ENCODE measurements at regions not wholly inside any gene's neighbourhood (a gene's known extent, or its start where the extent isn't known, plus 50 kb on each side); places are given as distances from the start of the nearest gene placed in this dataset.

DNA sequence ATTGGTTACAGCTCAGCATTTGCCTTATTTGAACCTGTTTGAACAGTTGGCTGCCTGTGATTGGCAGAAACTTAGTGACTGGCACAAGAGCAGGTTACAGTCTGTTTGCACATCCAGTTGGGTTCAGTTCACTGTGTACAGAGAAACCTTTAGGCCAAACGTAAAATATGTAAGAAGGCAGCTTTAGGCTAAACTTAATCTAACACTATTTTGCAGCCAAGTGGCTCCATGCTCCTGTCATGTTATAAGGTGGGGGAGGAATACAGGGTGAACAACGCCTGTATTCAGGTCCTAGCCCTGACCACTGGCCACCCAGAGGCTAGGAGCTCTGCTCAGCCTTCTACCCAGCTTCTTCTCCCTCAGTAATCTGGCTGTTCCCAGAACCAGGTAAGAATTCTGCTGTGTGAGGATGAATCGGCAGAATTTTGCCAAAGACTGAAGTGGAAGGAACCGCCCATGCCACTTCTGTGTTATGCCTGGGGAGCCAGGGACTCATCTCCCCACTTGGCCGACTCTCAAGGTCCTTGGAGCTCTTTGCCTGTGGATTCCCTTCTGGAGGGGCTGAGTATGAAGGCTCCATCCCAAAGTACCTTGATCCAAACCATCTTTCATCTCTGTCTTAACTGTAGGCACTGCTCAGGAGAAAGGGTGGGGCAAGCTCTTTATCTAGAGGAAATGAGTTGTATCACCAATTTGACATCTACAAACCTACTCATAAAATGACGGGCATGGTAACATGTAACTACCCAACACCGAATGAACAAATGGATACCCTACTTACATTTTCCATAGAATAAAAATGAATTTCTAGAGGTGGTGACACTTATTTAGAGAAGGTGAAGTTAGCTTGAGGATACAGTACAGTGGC lies 164.4 kb upstream of the NAMPT start (continued):
- TF ChIP-seq CREB5 (CRISPR knock-in tag; IDR thresholded peaks at IDR 0.05; ENCODE audit: low read depth) (no peak), ZFP3 (CRISPR knock-in tag; IDR thresholded peaks at IDR 0.05) (no peak), ARNTL (CRISPR knock-in tag; IDR thresholded peaks at IDR 0.05; ENCODE audit: borderline replicate concordance, low read depth) (no peak), ZNF8 (CRISPR knock-in tag; IDR thresholded peaks at IDR 0.05) (no peak), OSR1 (CRISPR knock-in tag; IDR thresholded peaks at IDR 0.05) (no peak), ZNF565 (CRISPR knock-in tag; conservative IDR thresholded peaks at IDR 0.05; ENCODE audit: low read depth) (no peak)

- no peak for TF ChIP-seq ARNTL (CRISPR knock-in tag; IDR thresholded peaks at IDR 0.05; ENCODE audit: borderline replicate concordance, low read depth)
- TF ChIP-seq RARB (CRISPR knock-in tag; IDR thresholded peaks at IDR 0.05) = no peak
- no peak for TF ChIP-seq ZFP3 (CRISPR knock-in tag; IDR thresholded peaks at IDR 0.05)
- no peak for TF ChIP-seq TSHZ2 (CRISPR knock-in tag; IDR thresholded peaks at IDR 0.05)
- TF ChIP-seq ZNF70 (CRISPR knock-in tag; IDR thresholded peaks at IDR 0.05) = no peak
- no peak for TF ChIP-seq ESRRG (CRISPR knock-in tag; IDR thresholded peaks at IDR 0.05)
- no peak for TF ChIP-seq GLIS3 (CRISPR knock-in tag; IDR thresholded peaks at IDR 0.05)
- TF ChIP-seq ZNF565 (CRISPR knock-in tag; conservative IDR thresholded peaks at IDR 0.05; ENCODE audit: low read depth) = no peak
- no peak for TF ChIP-seq POU6F1 (CRISPR knock-in tag; IDR thresholded peaks at IDR 0.05; ENCODE audit: borderline replicate concordance, low read depth)
- no peak for TF ChIP-seq ZNF8 (CRISPR knock-in tag; IDR thresholded peaks at IDR 0.05)
- TF ChIP-seq BACH2 (CRISPR knock-in tag; IDR thresholded peaks at IDR 0.05; ENCODE audit: borderline replicate concordance) = no peak
- TF ChIP-seq PATZ1 (CRISPR knock-in tag; IDR thresholded peaks at IDR 0.05; ENCODE audit: borderline replicate concordance) = no peak
- no peak for TF ChIP-seq CREB5 (CRISPR knock-in tag; IDR thresholded peaks at IDR 0.05; ENCODE audit: low read depth)
- no peak for TF ChIP-seq ZC3H10 (CRISPR knock-in tag; IDR thresholded peaks at IDR 0.05)
- no peak for TF ChIP-seq TCF4 (CRISPR knock-in tag; IDR thresholded peaks at IDR 0.05; ENCODE audit: borderline replicate concordance)
- no peak for TF ChIP-seq SNAI2 (CRISPR knock-in tag; IDR thresholded peaks at IDR 0.05)
- no peak for TF ChIP-seq OSR1 (CRISPR knock-in tag; IDR thresholded peaks at IDR 0.05)
- no peak for ATAC-seq
Measured at GRCh38 chr7:106448346-106448991, 163.7 kb upstream of the NAMPT start.

DNA sequence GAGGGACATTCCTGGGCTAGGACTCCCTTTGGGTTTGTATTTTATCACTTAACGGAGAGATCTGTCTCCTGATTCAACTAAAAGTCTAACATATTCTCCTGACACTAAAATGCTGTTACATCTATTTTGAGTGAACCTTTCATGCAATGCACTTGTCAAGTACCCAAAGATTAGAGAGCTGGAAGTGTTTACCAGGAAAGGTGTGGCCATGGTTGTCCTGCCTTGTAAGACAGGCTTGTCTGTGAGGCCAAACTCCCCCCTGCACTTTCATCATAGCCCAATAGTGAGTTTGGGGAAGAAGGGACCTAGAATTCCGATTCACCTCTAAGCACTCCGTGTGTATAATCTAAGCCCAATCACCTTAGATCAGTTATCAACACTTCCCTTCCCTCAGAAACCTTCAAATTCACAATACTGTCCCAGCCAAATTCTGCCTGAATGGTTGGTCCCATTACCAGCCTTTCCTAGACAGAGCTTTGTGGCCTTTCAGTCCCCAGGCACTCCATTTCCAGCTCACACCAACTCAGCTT lies 162.6 kb upstream of the NAMPT start:
- ATAC-seq = no peak
- TF ChIP-seq ZNF8 (CRISPR knock-in tag; IDR thresholded peaks at IDR 0.05) = no peak
- TF ChIP-seq OSR1 (CRISPR knock-in tag; IDR thresholded peaks at IDR 0.05) = no peak
- no peak for TF ChIP-seq PATZ1 (CRISPR knock-in tag; IDR thresholded peaks at IDR 0.05; ENCODE audit: borderline replicate concordance)
- TF ChIP-seq, protein P1, sequence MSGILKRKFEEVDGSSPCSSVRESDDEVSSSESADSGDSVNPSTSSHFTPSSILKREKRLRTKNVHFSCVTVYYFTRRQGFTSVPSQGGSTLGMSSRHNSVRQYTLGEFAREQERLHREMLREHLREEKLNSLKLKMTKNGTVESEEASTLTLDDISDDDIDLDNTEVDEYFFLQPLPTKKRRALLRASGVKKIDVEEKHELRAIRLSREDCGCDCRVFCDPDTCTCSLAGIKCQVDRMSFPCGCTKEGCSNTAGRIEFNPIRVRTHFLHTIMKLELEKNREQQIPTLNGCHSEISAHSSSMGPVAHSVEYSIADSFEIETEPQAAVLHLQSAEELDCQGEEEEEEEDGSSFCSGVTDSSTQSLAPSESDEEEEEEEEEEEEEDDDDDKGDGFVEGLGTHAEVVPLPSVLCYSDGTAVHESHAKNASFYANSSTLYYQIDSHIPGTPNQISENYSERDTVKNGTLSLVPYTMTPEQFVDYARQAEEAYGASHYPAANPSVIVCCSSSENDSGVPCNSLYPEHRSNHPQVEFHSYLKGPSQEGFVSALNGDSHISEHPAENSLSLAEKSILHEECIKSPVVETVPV (CRISPR knock-in tag; IDR thresholded peaks at IDR 0.05) = no peak
- TF ChIP-seq ESRRG (CRISPR knock-in tag; IDR thresholded peaks at IDR 0.05) = no peak
- no peak for TF ChIP-seq ISL1 (CRISPR knock-in tag; IDR thresholded peaks at IDR 0.05)
- TF ChIP-seq BACH2 (CRISPR knock-in tag; IDR thresholded peaks at IDR 0.05; ENCODE audit: borderline replicate concordance) = no peak
- no peak for TF ChIP-seq ZFP30 (CRISPR knock-in tag; IDR thresholded peaks at IDR 0.05)
- TF ChIP-seq PPARA (CRISPR knock-in tag; IDR thresholded peaks at IDR 0.05; ENCODE audit: borderline replicate concordance) = no peak
- TF ChIP-seq TCF4 (CRISPR knock-in tag; IDR thresholded peaks at IDR 0.05; ENCODE audit: borderline replicate concordance) = no peak
- TF ChIP-seq CSDC2 (CRISPR knock-in tag; IDR thresholded peaks at IDR 0.05) = no peak

Measured in SK-N-SH treated with all-trans-retinoic acid at 6 μM for 48 hours (cell line).